Tibial nerve (tissue), 4 donors: ENCODE measurements at regions not wholly inside any gene's neighbourhood (a gene's known extent, or its start where the extent isn't known, plus 50 kb on each side); places are given as distances from the start of the nearest gene placed in this dataset.
"Not testable (repeated sequence)": the region's sequence is repeated elsewhere in the genome, so short reads cannot be mapped to it uniquely, and the experiment has no call there.

Experiments used
- DNase-seq, 2 donors: peaks; one replicate each; pipeline ENCODE4 v3.0.0-alpha.2; 2019; ENCODE audit warnings: low spot score in 2 of 2
- H3K27ac ChIP-seq, 4 donors: fragments of 200-600 bp; sonication (generic) in 3 of 4; one replicate each; pipeline ENCODE4 v1.5.1; 2017 to 2019; ENCODE audit warnings: mild to moderate bottlenecking in 1 of 4
- H3K27me3 ChIP-seq, 2 donors: fragments of 200-600 bp; sonication (generic) in 1 of 2; one replicate each; pipeline versions ENCODE4 v1.5.1 to v1.6.0; 2017 to 2019
- H3K36me3 ChIP-seq, 3 donors: fragments of 200-600 bp; sonication (generic); one replicate each; pipeline ENCODE4 v1.5.1; 2018 to 2019
- H3K4me1 ChIP-seq, 4 donors: fragments of 200-600 bp; sonication (generic) in 3 of 4; one replicate each; pipeline ENCODE4 v1.5.1; 2017 to 2019
- H3K4me3 ChIP-seq, 4 donors: fragments of 200-600 bp; sonication (generic) in 3 of 4; one replicate each; pipeline ENCODE4 v1.5.1; 2017 to 2019; ENCODE audit warnings: mild to moderate bottlenecking in 1 of 4, moderate library complexity in 1 of 4
- H3K9me3 ChIP-seq, 4 donors: fragments of 200-600 bp; sonication (generic) in 3 of 4; one replicate each; pipeline ENCODE4 v1.5.1; 2017 to 2019
- CTCF ChIP-seq, 5 experiments: fragments of 200-600 bp in 3 of 5; fragments of 450-650 bp in 2 of 5; sonication (generic) in 3 of 5; IDR thresholded peaks; one replicate each; pipeline ENCODE4 v1.5.1; 2016 to 2019; ENCODE audit warnings: antibody characterized with exemption in 5 of 5, mild to moderate bottlenecking in 3 of 5, moderate library complexity in 2 of 5
- EP300 ChIP-seq, 2 donors: sonication (generic); formaldehyde crosslinking; IDR thresholded peaks; one replicate each; pipeline ENCODE4 v1.6.1; 2017; ENCODE audit warnings: antibody characterized with exemption in 2 of 2, mild to moderate bottlenecking in 1 of 2
- POLR2A ChIP-seq, 2 donors: fragments of 450-650 bp; IDR thresholded peaks; one replicate each; pipeline ENCODE4 v1.6.1; 2017; ENCODE audit warnings: antibody characterized with exemption in 2 of 2, mild to moderate bottlenecking in 2 of 2, moderate library complexity in 2 of 2
- whole genome bisulfite sequencing, 2 donors: methylation state at CpG; one replicate each; pipeline ENCODE4 v1.1.5; 2018; 5-methylcytosine and 5-hydroxymethylcytosine counted together

- TF ChIP-seq POLR2A (IDR thresholded peaks at IDR 0.05) (no peak), EP300 (IDR thresholded peaks at IDR 0.05) (no peak), CTCF (IDR thresholded peaks at IDR 0.05) (no peak)
- no peaks in the 10 kb centered on the region for H3K4me1 ChIP-seq
- WGBS, 2 donors, result 85 to 86% methylated on average over 4 of the region's 4 CpGs
- DNase-seq, result no peak
- no peak overlapping the region for H3K27ac ChIP-seq
- no peaks in the 10 kb centered on the region for H3K36me3 ChIP-seq
- no peak overlapping the region for H3K4me3 ChIP-seq
- H3K9me3 ChIP-seq, result no peaks in the 10 kb centered on the region
- H3K27me3 ChIP-seq, result no peaks in the 10 kb centered on the region
Measured at GRCh38 chr2:236916651-236917050, 169.0 kb upstream of the COPS8 start.

- no peak for DNase-seq
- Histone ChIP-seq H3K4me1 (no peaks in the 10 kb centered on the region), H3K9me3 (no peaks in the 10 kb centered on the region), H3K27ac (no peak overlapping the region), H3K36me3 (no peaks in the 10 kb centered on the region), H3K4me3 (no peak overlapping the region), H3K27me3 (no peaks in the 10 kb centered on the region)
- no peak for TF ChIP-seq EP300 (IDR thresholded peaks at IDR 0.05)
- no peak for TF ChIP-seq POLR2A (IDR thresholded peaks at IDR 0.05)
- TF ChIP-seq CTCF (IDR thresholded peaks at IDR 0.05), result no peak
- 89 to 93% methylated on average over 3 of the region's 3 CpGs for WGBS, 2 donors
Measured at GRCh38 chr2:236917164-236917563, 168.5 kb upstream of the COPS8 start.

GRCh38 chr2:236918545-236918944, 167.1 kb upstream of the COPS8 start:
- H3K27ac ChIP-seq, result no peak overlapping the region
- no peaks in the 10 kb centered on the region for H3K27me3 ChIP-seq
- H3K4me1 ChIP-seq, result no peaks in the 10 kb centered on the region
- H3K36me3 ChIP-seq, result no peaks in the 10 kb centered on the region
- WGBS, 2 donors, result 54 to 68% methylated on average over 9 of the region's 9 CpGs
- H3K9me3 ChIP-seq, result no peaks in the 10 kb centered on the region
- no peak overlapping the region for H3K4me3 ChIP-seq
- no peak for DNase-seq
- TF ChIP-seq CTCF (IDR thresholded peaks at IDR 0.05), result no peak

- Histone ChIP-seq H3K36me3 (no peaks in the 10 kb centered on the region), H3K9me3 (no peaks in the 10 kb centered on the region), H3K27ac (no peak overlapping the region), H3K4me3 (no peak overlapping the region), H3K27me3 (no peaks in the 10 kb centered on the region), H3K4me1 (no peaks in the 10 kb centered on the region)
- no peak for DNase-seq
- 77 to 84% methylated on average over 9 of the region's 9 CpGs for WGBS, 2 donors
- TF ChIP-seq POLR2A (IDR thresholded peaks at IDR 0.05) (no peak), EP300 (IDR thresholded peaks at IDR 0.05) (no peak), CTCF (IDR thresholded peaks at IDR 0.05) (no peak)
Measured at GRCh38 chr2:236919209-236919608, 166.5 kb upstream of the COPS8 start.

- H3K9me3 ChIP-seq, H3K36me3 ChIP-seq, DNase-seq, H3K27me3 ChIP-seq, H3K27ac ChIP-seq, H3K4me3 ChIP-seq, H3K4me1 ChIP-seq: not testable (repeated sequence)
- 95% methylated on average over 11 of the region's 11 CpGs for WGBS, 2 donors
Measured at GRCh38 chr2:236919801-236920379, 165.8 kb upstream of the COPS8 start.

GRCh38 chr2:236922061-236922460, 163.6 kb upstream of the COPS8 start:
- Histone ChIP-seq H3K27ac (no peak overlapping the region), H3K4me3 (no peak overlapping the region), H3K27me3 (no peaks in the 10 kb centered on the region), H3K36me3 (no peaks in the 10 kb centered on the region), H3K9me3 (no peaks in the 10 kb centered on the region), H3K4me1 (no peaks in the 10 kb centered on the region)
- 94 to 96% methylated on average over 7 of the region's 7 CpGs for WGBS, 2 donors
- no peak for TF ChIP-seq CTCF (IDR thresholded peaks at IDR 0.05)
- no peak for TF ChIP-seq EP300 (IDR thresholded peaks at IDR 0.05)
- TF ChIP-seq POLR2A (IDR thresholded peaks at IDR 0.05), result no peak
- no peak for DNase-seq
